ENCODE measurements at regions not wholly inside any gene's neighbourhood (a gene's known extent, or its start where the extent isn't known, plus 50 kb on each side); places are given as distances from the start of the nearest gene placed in this dataset.

- intact Hi-C loops (cut with DNase I) = no loop called here
- DNase-seq = no peak
These were observed 181.9 kb upstream of the ESRRG start for GRCh38 chr1:216905137-216905536.

DNA sequence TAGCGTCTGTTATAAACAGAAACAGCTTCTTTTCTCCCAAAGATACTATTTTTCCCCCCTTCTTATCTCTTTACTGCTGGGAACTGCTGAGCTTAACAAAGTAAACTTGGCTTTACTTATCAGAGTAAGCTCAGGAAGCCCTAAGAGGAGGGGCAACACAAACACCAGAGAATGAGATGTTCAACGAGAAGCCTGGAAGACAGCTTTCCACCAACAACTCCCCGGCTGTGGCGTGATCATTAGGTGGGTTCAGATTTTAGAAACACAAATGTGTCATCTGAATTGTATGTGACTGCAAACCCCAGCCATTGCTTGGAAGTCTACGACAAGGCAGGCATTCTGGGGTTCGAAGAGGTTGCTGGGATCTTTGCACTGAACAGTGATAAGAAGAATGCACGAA, 181.2 kb upstream of the ESRRG start:
- no peak for DNase-seq
- intact Hi-C loops (cut with DNase I) = no loop called here

DNA sequence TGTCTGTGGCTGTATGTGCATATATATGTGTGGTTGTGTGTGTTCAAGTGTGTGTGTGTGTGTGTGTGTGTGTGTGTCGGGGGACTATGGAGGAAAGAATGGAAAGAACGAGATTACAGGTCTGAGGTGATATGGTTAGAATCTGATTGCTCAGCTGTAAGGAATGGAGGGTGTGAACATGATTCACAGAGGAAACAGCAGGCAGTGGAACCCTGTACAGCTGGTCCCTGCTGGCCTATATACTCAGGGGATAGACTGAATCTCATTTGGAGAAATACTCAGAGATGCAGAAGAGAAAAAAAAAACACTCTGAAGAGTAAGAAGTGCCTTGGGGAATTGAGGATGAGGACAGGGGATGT, 180.1 kb upstream of the ESRRG start:
- peak in 3 of 10 donors; percentile 14 to 78 (median 14) for DNase-seq
- intact Hi-C loops (cut with DNase I) = no loop called here

GRCh38 chr1:216902669-216903381, 179.6 kb upstream of the ESRRG start:
- DNase-seq = peak in 2 of 10 donors; percentile 23 to 75
- intact Hi-C loops (cut with DNase I) = no loop called here

GRCh38 chr1:216900116-216900620, 176.9 kb upstream of the ESRRG start:
- intact Hi-C loops (cut with DNase I) = no loop called here
- DNase-seq = peak in 4 of 10 donors; percentile 10 to 76 (median 26)

- intact Hi-C loops (cut with DNase I) = no loop called here
- no peak for DNase-seq
These were observed 175.6 kb upstream of the ESRRG start for GRCh38 chr1:216898801-216899200.

DNA sequence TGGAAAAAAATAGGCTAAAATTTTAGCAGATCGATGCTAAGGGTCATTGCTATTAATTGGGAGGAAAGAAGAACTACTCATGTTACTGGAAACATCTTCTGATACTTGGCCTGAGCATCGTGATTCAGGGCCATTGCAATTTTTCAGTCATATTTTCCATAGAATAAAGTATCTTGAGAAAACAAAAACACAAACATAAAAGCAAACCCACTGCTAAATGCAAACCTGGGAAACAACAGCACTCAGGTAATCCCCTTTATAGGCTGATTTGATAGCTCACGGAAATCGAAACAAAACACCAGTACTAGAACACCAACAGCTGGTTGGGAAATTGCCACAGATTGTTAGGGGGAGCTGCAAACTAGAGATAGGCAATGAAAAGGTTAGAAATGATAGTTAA, 172.9 kb upstream of the ESRRG start:
- intact Hi-C loops (cut with DNase I) = no loop called here
- DNase-seq = no peak

DNA sequence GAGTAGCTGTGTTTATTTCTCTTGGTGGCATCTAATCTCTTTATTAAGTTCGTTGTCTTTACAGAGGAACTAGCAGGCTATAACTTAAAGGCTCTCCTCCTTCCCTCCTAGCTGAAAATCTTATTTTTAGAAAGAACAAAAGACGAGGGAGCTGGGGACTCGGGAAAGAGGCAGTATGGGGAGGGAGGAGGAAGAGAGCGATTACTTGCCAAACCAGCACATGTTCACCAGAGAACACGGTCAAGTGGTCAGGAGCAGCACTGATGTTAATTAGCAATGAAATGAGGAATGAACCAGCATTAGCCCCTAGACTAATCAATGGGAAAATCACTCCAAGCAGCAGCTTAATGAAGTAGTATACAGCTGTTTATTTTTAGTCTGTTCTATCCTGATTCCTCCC, 171.3 kb upstream of the ESRRG start:
- DNase-seq = no peak
- intact Hi-C loops (cut with DNase I) = no loop called here

GRCh38 chr1:216892581-216893160, 169.4 kb upstream of the ESRRG start:
- no peak for DNase-seq
- intact Hi-C loops (cut with DNase I) = no loop called here

DNA sequence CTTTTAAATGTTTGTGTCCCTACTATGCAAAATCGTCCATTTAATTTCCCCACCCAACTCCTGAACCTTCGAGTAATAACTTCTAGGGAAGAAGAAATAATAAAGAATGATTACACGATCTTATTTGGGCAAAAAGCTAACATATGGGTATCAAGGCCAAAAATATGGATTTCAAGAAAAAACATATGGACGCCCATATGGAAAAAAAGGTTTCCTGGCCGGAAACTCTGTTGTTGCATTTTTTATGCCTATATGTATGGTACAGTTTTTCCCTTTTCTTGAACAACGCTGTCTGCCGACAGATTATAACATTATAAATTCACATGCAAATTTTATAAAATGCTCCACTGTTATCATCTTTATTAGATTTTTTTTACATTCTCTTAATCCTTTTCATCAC, 167.6 kb upstream of the ESRRG start:
- no peak for DNase-seq
- intact Hi-C loops (cut with DNase I) = no loop called here

- no peak for DNase-seq
- intact Hi-C loops (cut with DNase I) = no loop called here
These were observed 165.5 kb upstream of the ESRRG start for GRCh38 chr1:216888731-216889130.

DNA sequence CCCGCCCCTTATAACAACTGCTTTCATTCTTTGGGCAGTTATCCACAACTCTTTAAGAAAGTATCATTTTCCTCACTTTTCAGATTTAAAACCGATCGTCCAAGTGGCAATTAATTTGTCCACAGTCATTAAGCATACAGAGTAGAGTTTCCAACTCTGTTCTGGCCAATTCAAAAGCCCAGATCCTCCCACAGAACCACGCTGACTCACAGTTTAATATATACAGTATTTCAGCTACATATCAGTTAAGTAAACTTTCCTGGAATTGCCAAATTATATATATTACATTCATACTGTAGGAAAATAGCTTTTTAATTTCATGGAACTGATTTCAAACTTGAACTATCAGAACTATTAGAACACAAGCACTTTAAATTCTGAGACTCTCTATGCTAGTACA, 163.8 kb upstream of the ESRRG start:
- intact Hi-C loops (cut with DNase I) = no loop called here
- no peak for DNase-seq

DNA sequence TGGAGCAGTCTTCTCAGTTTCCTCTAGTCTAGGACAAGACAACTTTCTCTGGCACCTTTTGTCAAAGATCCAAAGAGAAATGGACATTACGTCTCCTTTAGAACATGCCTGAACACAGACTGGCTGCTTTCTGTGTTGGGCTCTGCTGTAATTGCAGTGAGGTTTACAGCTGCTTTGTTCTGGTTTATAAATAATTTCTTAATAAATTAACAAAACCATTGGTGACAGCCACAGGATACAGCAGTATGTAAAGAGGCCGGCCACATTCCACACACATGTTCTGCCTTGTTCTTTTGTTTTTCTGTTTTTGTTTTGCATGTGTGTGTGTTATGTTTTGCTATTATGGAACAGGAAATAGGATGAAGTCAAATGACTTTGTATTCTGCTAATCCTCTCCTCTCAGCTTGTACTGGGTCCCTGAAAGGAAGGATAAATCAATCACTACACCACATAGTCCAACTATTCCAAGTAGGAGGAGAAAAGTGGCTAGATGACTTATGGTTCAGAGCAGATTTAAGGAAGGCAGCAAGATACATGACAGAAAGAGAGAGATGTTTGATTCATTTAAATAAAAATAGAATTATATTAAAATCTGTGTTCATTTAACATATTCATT, 161.5 kb upstream of the ESRRG start:
- intact Hi-C loops (cut with DNase I) = no loop called here
- DNase-seq = no peak

GRCh38 chr1:216883518-216883917, 160.3 kb upstream of the ESRRG start:
- DNase-seq = no peak
- intact Hi-C loops (cut with DNase I) = no loop called here

DNA sequence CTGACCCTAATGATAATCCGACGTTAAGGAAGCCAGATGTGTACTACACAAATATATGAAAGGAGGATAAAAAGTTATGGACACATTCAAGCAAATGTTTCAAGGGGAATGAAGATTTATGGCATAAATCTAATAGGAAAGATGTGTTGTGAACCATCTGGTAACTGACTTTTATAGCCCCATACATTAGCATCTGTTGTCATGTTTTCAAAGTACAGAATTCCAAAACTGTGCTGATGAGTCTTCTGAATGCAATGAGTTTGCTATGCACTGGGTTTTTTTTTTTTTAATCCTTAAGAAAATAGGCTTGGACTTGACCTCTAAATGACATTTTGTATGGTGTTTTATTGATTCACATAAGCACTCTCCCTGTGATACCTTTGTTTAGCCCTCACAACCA, 158.5 kb upstream of the ESRRG start:
- intact Hi-C loops (cut with DNase I) = no loop called here
- DNase-seq = no peak

GRCh38 chr1:216866714-216867113, 143.5 kb upstream of the ESRRG start:
- intact Hi-C loops (cut with DNase I) = no loop called here

DNA sequence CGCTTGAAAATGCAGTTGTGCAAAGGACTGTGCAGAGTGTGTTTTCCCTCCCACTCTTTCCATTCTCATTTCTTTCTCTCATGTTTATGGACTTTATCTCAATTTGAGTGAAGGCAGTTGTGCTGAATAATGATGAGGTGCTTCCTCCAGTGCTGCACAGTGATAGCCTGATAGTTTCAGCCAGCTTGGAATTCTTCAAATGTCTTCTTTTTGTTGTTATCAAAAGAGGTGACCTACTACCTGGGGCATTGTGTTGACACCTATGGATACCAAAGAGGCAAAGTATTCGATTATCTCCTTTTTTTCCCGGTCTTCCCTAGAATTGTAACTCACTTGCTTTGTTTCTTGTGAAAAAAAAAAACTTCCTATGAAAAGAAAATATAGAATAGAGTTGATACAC, 132.6 kb upstream of the ESRRG start:
- no peak for DNase-seq
- intact Hi-C loops (cut with DNase I) = no loop called here

More at GRCh38 chr1:216866714-216867113, 143.5 kb upstream of the ESRRG start:
- no peak for DNase-seq

GRCh38 chr1:216854836-216855484, 131.7 kb upstream of the ESRRG start:
- intact Hi-C loops (cut with DNase I) = no loop called here
- DNase-seq = no peak

GRCh38 chr1:216851073-216851472, 127.8 kb upstream of the ESRRG start:
- DNase-seq = no peak
- intact Hi-C loops (cut with DNase I) = no loop called here

DNA sequence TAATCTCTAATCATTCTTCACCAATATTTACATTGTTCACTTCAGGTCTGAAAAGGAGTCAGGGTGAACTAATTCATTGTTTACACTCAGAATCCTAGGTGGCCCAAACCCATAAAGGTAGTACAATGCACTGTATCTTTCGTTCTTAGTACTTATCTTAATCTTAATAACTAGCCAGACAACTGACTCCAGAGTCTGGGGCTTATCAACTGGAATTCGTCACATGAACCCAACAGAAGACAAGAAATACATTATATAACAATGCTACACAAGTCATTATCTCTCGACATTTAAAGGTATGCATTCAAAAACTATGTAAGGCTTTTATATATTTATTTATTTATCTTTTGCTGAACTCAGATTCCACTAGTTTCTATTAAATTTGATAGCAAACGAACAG, 125.9 kb upstream of the ESRRG start:
- intact Hi-C loops (cut with DNase I) = no loop called here
- DNase-seq = no peak

GRCh38 chr1:216847397-216848036, 124.3 kb upstream of the ESRRG start:
- DNase-seq = no peak
- intact Hi-C loops (cut with DNase I) = no loop called here

Measured in posterior cingulate gyrus (tissue), 11 donors.